ENCODE measurements at regions not wholly inside any gene's neighbourhood (a gene's known extent, or its start where the extent isn't known, plus 50 kb on each side); places are given as distances from the start of the nearest gene placed in this dataset.

GRCh38 chr6:21469213-21469612 lies 124.3 kb upstream of the SOX4 start:
- no peak for DNase-seq (ENCODE audit: low read depth)

GRCh38 chr6:21476112-21476511 lies 117.4 kb upstream of the SOX4 start:
- DNase-seq (ENCODE audit: low read depth): no peak

GRCh38 chr6:21478411-21478810 lies 115.1 kb upstream of the SOX4 start:
- no peak for DNase-seq (ENCODE audit: low read depth)

- no peak for DNase-seq (ENCODE audit: low read depth)
Observed at GRCh38 chr6:21478883-21479539, 114.5 kb upstream of the SOX4 start.

GRCh38 chr6:21486115-21486514 lies 107.4 kb upstream of the SOX4 start:
- DNase-seq (ENCODE audit: low read depth): no peak

- no peak for DNase-seq (ENCODE audit: low read depth)
Observed at GRCh38 chr6:21489826-21490225, 103.7 kb upstream of the SOX4 start.

- DNase-seq (ENCODE audit: low read depth): no peak
Observed at GRCh38 chr6:21491955-21492354, 101.6 kb upstream of the SOX4 start.

GRCh38 chr6:21494505-21494904 lies 99.0 kb upstream of the SOX4 start:
- no peak for DNase-seq (ENCODE audit: low read depth)

- no peak for DNase-seq (ENCODE audit: low read depth)
Observed at GRCh38 chr6:21496196-21496595, 97.4 kb upstream of the SOX4 start.

- no peak for DNase-seq (ENCODE audit: low read depth)
Observed at GRCh38 chr6:21496706-21497105, 96.8 kb upstream of the SOX4 start.

- no peak for DNase-seq (ENCODE audit: low read depth)
Observed at GRCh38 chr6:21500314-21501020, 93.1 kb upstream of the SOX4 start.

- DNase-seq (ENCODE audit: low read depth): no peak
Observed at GRCh38 chr6:21501021-21501354, 92.6 kb upstream of the SOX4 start.

GRCh38 chr6:21501815-21502214 lies 91.7 kb upstream of the SOX4 start:
- DNase-seq (ENCODE audit: low read depth): no peak

- no peak for DNase-seq (ENCODE audit: low read depth)
Observed at GRCh38 chr6:21502682-21503081, 90.9 kb upstream of the SOX4 start.

- no peak for DNase-seq (ENCODE audit: low read depth)
Observed at GRCh38 chr6:21504790-21505189, 88.8 kb upstream of the SOX4 start.

- no peak for DNase-seq (ENCODE audit: low read depth)
Observed at GRCh38 chr6:21505574-21505990, 88.0 kb upstream of the SOX4 start.

- no peak for DNase-seq (ENCODE audit: low read depth)
Observed at GRCh38 chr6:21506126-21506525, 87.4 kb upstream of the SOX4 start.

GRCh38 chr6:21507811-21508210 lies 85.7 kb upstream of the SOX4 start:
- no peak for DNase-seq (ENCODE audit: low read depth)

- DNase-seq (ENCODE audit: low read depth): no peak
Observed at GRCh38 chr6:21508753-21509152, 84.8 kb upstream of the SOX4 start.

- DNase-seq (ENCODE audit: low read depth): no peak
Observed at GRCh38 chr6:21511891-21512550, 81.5 kb upstream of the SOX4 start.

- no peak for DNase-seq (ENCODE audit: low read depth)
Observed at GRCh38 chr6:21514288-21514687, 79.3 kb upstream of the SOX4 start.

GRCh38 chr6:21518317-21518716 lies 75.2 kb upstream of the SOX4 start:
- no peak for DNase-seq (ENCODE audit: low read depth)

GRCh38 chr6:21519642-21520041 lies 73.9 kb upstream of the SOX4 start:
- no peak for DNase-seq (ENCODE audit: low read depth)

GRCh38 chr6:21521276-21521675 lies 72.3 kb upstream of the SOX4 start:
- no peak for DNase-seq (ENCODE audit: low read depth)

All from activated T-cell treated with anti-CD3 and anti-CD28 coated beads for 48 hours (primary cell).